ENCODE measurements at regions not wholly inside any gene's neighbourhood (a gene's known extent, or its start where the extent isn't known, plus 50 kb on each side); places are given as distances from the start of the nearest gene placed in this dataset.

DNA sequence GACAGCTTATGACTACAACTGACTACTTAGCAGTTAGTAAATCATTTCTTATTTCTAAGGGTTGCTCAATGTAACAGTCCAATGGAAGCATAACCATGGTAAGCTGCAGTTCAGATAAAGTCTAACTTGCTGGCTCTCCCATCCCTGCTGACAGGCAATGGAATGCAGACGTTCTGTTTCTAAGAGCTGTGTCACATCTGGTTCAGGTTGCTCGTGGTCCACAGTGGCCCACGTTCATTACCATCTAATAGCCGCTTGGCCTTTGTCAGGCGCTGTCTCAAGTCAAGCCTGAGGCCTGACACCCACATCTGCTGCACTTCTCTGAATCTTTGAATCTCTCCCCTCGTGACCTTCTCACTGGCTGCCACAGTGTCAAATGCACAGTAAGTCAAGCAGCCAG is 240.8 kb downstream of the FGFR2 start:
- TF ChIP-seq, protein P1, sequence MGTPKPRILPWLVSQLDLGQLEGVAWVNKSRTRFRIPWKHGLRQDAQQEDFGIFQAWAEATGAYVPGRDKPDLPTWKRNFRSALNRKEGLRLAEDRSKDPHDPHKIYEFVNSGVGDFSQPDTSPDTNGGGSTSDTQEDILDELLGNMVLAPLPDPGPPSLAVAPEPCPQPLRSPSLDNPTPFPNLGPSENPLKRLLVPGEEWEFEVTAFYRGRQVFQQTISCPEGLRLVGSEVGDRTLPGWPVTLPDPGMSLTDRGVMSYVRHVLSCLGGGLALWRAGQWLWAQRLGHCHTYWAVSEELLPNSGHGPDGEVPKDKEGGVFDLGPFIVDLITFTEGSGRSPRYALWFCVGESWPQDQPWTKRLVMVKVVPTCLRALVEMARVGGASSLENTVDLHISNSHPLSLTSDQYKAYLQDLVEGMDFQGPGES (IDR thresholded peaks at IDR 0.05; ENCODE audit: low read depth, low read length), result no peak
- TF ChIP-seq, protein P2, sequence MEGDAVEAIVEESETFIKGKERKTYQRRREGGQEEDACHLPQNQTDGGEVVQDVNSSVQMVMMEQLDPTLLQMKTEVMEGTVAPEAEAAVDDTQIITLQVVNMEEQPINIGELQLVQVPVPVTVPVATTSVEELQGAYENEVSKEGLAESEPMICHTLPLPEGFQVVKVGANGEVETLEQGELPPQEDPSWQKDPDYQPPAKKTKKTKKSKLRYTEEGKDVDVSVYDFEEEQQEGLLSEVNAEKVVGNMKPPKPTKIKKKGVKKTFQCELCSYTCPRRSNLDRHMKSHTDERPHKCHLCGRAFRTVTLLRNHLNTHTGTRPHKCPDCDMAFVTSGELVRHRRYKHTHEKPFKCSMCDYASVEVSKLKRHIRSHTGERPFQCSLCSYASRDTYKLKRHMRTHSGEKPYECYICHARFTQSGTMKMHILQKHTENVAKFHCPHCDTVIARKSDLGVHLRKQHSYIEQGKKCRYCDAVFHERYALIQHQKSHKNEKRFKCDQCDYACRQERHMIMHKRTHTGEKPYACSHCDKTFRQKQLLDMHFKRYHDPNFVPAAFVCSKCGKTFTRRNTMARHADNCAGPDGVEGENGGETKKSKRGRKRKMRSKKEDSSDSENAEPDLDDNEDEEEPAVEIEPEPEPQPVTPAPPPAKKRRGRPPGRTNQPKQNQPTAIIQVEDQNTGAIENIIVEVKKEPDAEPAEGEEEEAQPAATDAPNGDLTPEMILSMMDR (IDR thresholded peaks at IDR 0.05), result no peak
- TF ChIP-seq NRF1 (IDR thresholded peaks at IDR 0.05; ENCODE audit: low read depth, low read length) (no peak), EP300 (IDR thresholded peaks at IDR 0.05; ENCODE audit: borderline replicate concordance in 1 of 2, low read depth in 1 of 2, low read length in 1 of 2) (no peak), MXI1 (IDR thresholded peaks at IDR 0.05; ENCODE audit: low read depth, low read length) (no peak), SIN3A (IDR thresholded peaks at IDR 0.05; ENCODE audit: borderline replicate concordance, low read depth, low read length) (no peak), YY1 (IDR thresholded peaks at IDR 0.05; ENCODE audit: low read depth) (no peak), POLR2AphosphoS5 (IDR thresholded peaks at IDR 0.05; ENCODE audit: low read depth, low read length) (no peak), FOXJ3 (CRISPR knock-in tag; IDR thresholded peaks at IDR 0.05) (no peak)
- TF ChIP-seq, protein P3, sequence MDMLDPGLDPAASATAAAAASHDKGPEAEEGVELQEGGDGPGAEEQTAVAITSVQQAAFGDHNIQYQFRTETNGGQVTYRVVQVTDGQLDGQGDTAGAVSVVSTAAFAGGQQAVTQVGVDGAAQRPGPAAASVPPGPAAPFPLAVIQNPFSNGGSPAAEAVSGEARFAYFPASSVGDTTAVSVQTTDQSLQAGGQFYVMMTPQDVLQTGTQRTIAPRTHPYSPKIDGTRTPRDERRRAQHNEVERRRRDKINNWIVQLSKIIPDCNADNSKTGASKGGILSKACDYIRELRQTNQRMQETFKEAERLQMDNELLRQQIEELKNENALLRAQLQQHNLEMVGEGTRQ (IDR thresholded peaks at IDR 0.05; ENCODE audit: borderline replicate concordance, low read depth, low read length), result no peak
- TF ChIP-seq, protein P4, sequence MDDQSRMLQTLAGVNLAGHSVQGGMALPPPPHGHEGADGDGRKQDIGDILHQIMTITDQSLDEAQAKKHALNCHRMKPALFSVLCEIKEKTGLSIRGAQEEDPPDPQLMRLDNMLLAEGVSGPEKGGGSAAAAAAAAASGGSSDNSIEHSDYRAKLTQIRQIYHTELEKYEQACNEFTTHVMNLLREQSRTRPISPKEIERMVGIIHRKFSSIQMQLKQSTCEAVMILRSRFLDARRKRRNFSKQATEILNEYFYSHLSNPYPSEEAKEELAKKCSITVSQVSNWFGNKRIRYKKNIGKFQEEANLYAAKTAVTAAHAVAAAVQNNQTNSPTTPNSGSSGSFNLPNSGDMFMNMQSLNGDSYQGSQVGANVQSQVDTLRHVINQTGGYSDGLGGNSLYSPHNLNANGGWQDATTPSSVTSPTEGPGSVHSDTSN (IDR thresholded peaks at IDR 0.05), result no peak
- TF ChIP-seq, protein P5, sequence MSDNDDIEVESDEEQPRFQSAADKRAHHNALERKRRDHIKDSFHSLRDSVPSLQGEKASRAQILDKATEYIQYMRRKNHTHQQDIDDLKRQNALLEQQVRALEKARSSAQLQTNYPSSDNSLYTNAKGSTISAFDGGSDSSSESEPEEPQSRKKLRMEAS (IDR thresholded peaks at IDR 0.05; ENCODE audit: low read depth), result no peak

Measured in SK-N-SH (cell line).